ENCODE measurements at regions not wholly inside any gene's neighbourhood (a gene's known extent, or its start where the extent isn't known, plus 50 kb on each side); places are given as distances from the start of the nearest gene placed in this dataset.
"Not testable (repeated sequence)": the region's sequence is repeated elsewhere in the genome, so short reads cannot be mapped to it uniquely, and the experiment has no call there.

DNA sequence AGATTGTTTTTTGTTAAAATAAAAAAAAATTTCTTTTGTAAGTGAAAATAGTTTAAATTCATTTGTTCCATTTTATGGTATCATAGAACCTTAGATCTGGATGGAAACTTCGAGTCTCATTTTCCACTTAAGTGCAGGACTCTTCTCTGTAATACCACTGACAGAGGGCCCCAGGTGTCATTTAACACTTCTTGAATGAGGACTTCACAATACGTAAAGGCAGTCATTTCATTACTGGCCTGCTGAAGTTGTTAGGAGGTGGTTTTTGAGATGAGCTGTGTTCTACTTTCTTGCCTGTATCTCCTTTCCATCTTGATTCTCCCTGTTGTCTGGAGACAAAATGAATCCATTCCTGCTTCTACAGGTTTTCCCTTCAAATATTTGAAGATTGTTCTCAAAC lies 455.3 kb downstream of the DMRT2 start:
- DNase-seq = no peak

DNA sequence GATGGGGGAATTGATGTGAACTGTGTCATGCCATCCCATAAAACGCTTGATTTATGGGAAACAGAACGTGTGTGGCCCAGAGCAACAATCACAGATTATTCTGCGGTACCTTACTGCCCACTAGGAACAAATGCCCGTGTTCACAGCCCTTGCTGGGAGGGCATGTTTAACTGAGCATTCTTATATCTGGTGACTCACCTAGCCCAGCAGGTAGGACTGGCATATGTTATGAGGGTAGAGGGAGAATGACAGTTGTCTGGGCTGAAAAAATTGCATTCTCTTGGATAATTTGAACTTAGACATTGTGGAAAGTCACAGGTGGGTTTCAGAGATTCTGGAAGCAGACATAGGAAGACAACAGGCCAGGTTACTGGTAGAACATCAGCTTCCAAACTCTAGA lies 460.6 kb downstream of the DMRT2 start:
- DNase-seq = no peak

DNA sequence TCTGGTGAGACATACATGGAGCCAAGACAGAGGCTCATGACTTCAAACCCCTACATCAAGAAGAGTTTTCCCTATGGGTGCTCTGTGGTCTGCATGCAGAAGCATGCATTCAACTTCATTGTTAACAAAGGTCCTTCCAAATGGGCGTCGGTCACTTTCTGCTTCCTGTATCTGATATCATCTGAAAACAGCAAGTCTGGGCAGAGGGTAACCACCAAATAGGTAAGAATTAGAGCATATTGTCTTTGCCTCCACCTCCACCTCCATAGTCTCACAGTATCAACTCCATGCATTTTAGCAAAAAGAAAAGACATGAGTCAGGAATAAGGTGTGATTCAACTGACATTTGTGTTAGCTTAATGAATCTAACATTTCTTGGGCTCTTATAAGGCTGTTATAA lies 462.9 kb downstream of the DMRT2 start:
- no peak for DNase-seq

DNA sequence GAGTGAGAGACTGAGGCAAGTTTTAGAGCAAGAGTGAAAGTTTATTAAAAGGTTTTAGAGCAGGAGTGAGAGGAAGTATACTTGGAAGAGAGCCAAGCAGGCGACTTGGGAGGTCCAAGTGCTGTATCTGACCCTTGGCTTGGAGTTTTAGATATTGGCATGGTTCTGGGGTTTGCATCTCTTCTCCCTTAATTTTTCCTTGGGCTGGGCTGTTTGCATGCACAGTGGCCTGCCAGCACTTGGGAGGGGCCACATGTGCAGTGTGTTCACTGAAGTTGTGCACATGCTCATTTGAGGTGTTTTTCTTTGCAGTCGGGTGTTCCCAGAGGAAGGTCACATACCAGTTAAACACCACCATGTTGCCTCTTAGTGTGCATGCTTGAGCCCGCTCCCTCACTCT lies 464.1 kb downstream of the DMRT2 start:
- no peak for DNase-seq

DNA sequence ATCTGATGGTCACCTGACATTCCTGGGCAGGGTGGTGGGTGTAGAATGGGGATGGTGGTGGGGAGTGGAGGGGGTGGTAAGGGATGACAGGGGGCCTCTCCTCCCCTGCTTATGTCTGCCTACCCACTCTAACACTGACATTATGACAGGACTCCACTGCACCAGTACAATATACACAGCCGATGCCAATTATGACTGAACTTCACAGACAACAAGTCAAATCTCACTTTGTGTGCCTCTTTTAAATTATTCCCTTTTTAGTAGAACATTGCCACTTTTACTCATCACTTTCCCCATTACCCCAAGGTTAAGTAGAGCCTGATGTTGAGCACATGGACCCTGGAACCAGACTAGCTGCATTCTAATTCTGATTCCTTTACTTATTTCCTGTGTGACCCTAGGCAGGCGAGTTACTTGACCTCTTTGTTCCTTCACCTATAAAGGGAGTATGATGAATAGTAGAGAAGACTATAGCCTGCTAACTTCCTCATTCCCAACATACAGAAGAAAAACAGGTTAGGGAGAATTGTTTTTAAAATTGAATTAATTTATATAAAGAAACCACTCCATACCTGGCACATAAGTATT lies 464.7 kb downstream of the DMRT2 start:
- no peak for DNase-seq

DNA sequence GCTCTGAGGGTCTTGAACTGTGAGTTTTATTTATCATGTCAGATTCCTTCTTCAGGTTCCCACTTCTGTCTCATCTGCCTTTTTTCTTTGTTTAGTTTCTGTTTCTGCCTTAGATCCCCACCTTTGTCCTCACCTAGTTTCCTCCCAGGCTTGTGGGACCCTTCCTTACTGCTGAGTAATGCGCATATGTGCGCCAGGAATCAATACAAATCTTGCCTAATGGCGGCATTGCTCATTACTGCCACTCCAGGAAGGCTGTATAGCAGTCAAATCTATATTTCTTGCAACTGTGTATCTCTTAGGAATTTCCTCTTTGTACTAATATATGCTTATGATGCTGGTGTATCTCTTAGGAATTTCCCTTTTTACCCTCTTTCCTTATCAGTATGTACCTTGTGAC lies 465.4 kb downstream of the DMRT2 start:
- DNase-seq = no peak

DNA sequence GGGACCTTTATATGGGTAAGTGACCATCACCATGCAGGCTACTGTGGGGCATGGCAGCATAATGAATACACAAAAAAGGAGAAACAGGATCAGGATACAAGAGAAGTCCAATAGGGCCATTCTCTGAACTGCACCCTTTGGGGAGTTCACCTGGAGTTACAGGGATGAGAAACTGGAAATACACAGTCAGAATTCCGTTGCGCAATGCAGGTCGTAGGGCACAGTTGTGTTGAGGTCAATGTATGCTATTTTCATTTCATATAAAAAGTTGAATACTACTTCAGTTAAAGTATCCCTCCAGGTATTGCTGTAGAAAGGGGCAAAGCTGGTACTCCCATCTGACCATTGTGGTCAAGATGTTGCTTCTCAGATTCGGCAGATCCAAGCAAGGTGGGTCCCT lies 471.4 kb downstream of the DMRT2 start:
- DNase-seq = no peak

DNA sequence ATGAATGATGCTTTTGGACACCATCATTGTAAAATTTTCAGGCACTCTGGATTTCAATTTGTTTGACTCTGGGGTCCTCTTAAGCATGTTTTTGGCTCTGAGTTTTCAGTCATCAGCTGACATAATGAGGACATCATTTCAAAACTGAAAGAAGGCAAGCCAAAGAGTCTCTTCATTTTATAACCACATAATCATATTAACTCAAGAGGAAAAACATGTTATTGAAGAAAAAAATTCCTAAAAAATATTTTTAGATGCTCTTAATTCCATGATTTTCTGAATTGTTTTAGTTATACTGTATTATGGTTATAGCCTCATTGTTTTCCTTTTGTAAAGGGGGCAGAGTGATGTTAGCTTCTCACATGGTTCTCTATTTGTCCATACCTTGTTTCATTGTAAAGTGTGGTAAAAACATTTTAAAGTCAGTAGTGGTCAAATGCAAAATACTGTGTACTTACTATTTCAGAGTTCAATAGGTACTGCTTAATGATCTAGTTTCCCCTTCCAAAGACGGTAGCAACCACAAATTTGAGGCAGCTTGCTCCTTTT lies 472.1 kb downstream of the DMRT2 start:
- DNase-seq = no peak

DNA sequence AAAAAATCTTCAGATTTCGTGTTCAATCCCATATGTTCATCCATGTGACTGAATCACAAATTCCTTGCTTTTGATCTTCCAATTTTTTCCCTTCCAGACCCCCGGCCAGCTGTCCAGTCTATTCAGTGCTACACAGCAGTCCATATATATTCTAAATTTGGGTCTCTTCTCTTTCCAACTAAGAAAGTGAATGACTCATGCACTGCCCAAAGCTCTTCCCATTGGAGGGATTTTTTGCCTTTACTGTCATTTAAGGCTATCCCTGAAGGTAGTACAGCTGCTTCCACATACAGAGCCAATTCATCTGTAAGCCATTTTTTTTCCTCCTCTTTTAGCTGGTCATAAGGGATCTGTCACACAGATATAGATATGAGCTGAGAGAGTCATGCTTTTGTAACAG lies 478.3 kb downstream of the DMRT2 start:
- no peak for DNase-seq

DNA sequence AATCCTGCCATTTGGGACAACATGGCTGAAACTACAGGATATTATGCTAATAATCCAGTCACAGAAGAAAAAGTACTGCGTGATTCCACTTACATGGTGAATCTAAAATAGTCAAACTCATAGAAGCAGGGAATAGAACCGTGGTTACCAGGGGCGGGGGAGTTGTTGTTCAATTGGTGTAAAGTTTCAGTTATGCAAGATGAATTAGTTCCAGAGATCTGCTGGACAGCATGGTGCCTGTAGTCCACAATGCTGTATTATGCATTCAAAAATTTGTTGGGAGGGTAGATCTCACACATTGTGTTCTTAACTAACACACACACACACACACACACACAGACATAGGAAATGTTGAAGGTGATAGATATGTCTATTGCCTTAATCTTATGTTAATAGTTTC lies 480.5 kb downstream of the DMRT2 start:
- DNase-seq = no peak

DNA sequence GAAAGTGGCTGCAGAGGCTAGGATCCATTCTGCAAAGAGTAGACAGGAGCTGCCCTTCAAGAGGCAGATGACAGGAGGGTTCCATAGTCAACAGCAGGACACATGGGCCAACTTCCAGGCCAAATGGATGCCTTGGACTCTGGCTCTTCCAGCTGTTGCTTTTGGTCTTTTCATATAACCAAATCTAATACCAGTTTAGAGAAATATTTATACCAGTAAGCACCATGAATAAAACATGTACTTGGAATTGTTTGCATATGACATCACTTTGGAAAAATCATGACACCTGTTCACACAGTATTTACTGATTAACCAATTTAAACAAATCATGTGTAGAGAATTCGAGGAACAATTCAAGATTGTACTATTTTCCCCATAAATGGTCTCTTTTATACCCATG lies 481.3 kb downstream of the DMRT2 start:
- DNase-seq = no peak

DNA sequence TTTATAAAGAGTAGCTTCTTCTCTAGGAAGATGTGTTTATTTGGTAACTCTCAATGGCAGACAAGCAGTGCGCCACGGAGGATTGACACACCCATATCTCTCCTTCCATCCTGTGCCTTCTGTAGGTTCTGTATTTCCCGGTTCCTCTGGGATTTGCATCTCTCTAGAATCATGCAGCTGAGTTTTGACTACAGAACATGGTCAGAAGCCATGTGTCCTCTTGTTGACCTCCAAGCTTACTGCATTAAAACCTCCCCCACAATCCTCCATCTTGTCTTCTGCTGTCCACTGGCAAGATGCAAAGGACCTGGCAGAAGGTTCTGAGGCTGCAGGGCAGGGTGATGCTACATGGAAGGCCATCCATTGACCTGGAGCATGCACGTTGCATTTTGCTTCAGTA lies 482.0 kb downstream of the DMRT2 start:
- no peak for DNase-seq

DNA sequence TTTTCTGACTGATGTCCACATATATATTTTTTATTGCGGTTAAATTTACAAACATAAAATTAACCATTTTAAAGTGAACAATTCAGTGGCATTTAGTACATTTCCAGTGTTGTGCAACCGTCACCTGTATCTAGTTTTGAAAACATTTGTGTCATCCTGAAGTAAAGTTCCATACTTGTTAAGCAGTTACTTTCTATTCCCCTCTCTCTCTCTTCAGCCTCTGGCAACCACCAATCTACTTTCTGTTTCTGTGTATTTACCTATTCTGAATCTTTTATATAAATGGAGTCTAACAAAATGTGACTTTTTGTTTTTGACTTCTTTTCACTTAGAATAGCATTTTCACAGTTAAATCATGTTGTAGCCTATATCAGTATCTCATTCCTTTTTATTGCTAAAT lies 480.1 kb upstream of the SMARCA2 start:
- no peak for DNase-seq

DNA sequence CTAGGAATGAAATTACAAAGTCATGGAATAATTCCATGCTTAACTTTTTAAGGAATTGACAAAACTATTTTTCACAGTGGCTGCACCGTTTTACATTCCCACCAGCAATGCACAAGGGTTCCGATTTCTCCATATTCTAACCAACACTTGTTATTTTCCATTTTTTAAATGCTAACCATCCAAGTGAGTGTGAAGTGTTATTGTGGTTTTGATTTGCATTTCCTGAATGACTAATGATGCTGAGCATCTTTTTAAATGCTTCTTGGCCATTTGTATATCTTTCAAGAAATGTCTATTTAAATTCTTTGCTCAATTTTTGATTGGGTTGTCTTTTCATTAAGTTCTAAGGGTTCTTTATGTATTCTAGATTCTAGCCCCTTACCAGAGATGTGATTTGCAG lies 479.5 kb upstream of the SMARCA2 start:
- no peak for DNase-seq

DNA sequence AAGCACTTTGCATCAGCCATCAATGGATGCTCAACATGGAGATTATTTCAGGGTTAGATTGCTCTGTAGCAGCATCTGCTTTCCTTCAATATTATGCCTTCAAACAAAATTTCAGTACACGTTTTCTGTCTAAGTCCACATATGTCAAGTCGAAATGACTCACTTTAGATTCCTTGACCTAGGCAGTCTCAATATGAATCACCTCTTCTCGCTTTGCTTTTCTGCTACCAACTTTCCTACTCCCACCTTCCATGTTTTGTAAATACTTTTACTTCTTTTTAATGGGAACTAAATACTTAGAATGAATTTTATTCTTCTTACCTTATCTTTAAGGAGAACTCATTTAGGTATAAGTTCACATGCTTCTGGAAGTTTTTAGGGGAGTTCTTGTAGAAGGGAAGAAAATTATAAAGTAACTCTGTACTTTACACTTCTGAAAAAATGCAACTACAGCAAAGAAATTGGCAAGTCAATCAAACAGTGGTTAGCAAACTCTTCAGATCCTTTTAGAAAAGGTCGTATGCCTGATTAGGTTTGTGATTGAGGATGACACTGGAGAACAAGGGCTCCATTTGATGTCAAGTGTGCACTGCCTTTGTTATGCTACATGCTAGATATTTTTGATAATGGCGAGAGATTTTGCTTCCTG lies 478.5 kb upstream of the SMARCA2 start:
- no peak for DNase-seq

DNA sequence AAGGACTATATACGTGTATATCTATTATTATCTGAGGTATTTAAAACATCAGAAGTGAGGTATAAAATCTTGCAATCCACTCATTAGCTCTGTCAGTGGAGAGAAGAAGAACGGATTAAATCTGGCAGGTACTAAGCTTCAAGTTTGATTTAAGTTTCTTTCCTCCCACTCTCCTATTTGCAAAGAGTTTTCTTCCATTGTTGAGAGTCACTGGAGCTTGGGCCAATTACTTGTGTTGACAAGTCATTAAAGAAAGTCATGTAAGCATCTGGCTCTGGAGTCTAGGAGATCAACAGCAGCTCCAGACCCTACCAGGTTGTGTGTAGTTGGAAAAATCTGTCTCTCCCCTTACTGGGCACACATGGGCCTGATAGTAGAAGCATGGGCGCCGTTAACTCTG lies 476.8 kb upstream of the SMARCA2 start:
- no peak for DNase-seq

DNA sequence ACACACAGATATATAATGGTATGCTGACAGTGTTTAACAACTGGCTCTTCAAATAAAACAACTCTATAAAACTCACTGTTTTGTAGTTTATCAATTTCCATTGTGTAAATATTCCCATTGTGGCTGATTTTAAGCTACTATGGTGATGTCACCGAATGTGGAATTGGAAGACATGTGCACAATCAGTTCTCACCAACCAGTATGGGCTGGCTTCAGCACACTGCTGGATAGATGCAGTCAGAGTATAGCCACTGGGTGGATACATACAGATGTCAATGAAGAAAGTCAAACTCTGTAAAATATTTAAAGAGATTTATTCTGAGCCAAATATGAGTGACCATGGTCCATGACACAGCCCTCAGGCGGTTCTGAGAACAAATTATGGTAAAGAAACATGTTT lies 475.9 kb upstream of the SMARCA2 start:
- no peak for DNase-seq

DNA sequence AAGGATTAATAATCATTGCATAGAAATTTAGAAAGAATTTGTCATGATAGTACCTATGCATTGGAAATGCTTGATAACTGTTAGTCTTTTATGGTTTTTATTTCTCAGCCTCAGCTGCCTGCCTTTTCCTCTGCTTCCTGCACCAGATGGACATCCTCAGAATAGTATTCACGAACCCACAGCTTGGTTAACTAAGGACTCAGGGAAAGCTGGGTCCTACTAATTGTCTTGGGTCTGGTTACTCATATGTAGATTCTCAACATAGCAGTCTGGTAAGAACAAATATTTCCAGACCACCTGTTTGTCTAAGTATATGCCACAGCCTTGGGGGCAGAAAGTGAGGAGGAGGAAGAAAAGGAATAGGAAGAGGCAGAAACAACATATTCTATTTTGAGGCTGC lies 464.5 kb upstream of the SMARCA2 start:
- DNase-seq = no peak

DNA sequence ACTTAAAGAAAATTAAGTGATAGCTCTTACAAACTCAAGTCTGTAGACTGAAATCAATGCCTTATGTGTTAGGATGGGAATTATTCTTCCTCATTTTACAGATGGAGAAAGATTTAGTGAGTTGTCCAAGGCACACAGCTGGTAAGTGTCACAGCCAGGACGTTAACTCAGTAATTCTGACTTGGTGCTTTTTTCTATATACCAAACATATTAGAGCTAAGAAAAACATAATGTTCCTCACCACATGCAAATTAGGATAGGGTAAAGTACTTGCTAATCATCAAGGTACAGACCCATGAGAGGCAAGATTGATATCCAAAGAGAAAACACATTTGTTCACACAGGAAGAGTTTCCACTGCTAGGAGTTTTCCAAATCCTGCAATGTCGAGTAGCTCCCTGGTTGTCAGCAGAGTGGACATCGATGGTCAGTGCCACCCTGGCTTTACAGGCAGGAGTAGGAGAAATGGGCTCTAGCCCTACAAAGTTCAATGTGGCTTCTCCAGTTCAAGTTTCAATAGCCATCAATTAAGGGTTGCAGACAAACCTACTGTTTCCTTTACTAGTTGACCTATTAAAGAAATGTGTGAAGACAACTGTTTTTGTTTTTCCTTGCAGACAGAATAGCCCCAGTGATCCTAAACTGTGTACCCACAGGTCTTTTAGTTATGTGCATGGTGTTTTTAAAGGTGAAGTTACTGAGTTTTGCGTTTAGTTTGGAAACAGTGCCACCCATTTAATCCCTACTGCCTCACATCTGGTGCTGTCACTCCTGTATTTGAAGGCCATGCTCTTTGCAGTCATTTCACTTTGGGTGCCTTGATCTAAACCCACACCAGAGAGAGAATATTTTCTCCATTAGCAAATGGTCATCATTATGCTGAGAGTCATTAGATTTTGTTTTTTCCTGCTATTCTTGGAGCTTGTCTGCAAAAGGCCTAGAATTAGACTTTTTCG lies 460.8 kb upstream of the SMARCA2 start:
- no peak for DNase-seq

DNA sequence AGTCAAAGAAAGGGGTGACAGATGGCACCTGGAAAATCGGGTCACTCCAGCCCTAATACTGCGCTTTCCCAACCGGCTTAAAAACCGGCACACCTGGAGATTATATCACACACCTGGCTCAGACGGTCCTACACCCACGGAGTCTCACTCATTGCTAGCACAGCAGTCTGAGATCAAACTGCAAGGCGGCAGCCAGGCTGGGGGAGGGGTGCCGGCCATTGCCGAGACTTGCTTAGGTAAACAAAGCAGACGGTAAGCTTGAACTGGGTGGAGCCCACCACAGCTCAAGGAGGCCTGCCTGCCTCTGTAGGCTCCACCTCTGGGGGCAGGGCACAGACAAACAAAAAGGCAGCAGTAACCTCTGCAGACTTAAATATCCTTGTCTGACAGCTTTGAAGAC lies 456.5 kb upstream of the SMARCA2 start:
- not testable (repeated sequence) for DNase-seq

DNA sequence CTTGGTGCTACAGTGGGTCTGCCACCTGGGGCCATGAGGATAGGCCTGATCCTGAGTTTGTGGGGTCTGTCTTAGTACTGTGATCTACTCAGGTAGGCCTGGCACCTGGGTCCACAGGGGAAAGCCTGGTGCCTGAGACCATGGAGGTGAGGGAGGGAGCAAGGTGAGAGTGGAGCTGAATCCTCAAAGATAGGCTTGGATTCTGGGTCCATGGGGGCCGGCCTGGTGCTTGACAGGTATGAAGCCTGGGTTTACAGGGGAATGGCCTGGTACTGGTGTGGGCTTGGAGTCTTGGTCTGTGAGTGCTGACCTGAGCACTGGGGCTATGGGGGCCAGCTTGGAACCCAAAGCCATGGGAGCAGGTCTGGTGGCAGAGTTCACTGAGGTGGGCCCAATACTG lies 439.2 kb upstream of the SMARCA2 start:
- no peak for DNase-seq

DNA sequence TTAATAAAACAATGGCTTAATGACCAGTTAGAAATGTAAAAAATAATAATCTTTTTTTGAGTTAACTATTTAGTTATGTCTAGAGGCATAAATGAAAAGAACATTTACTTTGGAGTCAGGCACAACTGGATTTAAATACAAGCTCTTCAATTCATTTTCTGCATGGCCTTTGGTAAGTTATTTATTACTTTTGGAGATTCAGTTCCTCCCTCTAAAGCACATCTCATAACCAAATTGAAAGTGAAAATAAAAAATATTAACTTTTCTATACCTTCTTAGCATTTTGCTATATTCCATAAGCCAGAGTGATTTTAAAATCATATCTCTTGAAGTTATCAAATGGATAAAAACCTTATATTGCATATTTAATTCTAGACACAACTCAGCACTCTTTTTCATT lies 434.9 kb upstream of the SMARCA2 start:
- no peak for DNase-seq

DNA sequence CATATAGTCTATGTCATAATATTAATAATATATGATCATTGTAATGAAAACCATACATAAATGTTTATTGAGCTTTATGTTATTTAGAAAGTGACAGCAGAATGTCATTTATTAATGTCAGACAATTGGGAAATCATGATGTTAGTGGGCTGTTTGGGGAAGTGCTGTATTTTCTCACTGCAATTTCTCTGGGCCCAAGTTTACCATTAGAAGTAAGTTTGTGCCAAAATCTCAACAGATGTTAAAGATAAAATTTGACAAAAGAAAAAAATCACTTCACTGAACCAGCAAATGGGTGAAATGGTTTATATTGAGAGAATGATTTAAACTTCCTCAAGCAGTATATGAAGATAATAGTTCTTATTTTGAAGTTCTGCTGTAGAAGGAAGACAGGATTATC lies 433.2 kb upstream of the SMARCA2 start:
- DNase-seq = no peak

DNA sequence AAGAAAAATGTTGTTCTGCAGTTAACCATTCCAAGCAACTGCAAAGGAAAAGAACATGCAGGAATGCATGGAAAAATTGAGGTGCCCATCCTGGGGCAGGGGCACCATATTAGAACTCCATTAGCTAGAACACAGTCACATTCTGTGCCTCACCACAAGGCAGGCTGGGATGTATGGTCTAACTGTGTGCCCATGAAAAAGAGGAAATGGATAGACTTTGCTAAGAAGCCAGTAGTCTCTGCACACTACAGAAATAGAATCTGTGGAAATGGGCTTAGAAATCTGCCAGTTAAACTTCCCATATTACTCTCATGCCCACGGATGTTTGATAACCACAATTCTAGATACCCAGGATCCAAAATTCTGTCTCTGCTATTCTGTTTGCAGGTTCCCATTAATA lies 423.8 kb upstream of the SMARCA2 start:
- no peak for DNase-seq
